ENCODE measurements at regions not wholly inside any gene's neighbourhood (a gene's known extent, or its start where the extent isn't known, plus 50 kb on each side); places are given as distances from the start of the nearest gene placed in this dataset.

GRCh38 chr3:176795891-176796290 is 401.4 kb downstream of the TBL1XR1 start:
- Mint-ChIP-seq H3K9me3 (peaks cover 3% of the 10 kb centered on the region; the same call in 1 of the 2 replicates), H3K27ac (no peak overlapping the region), H3K4me3 (no peak overlapping the region), H3K4me1 (peaks cover 46% of the 10 kb centered on the region), H3K27me3 (ENCODE audit: low read depth) (no peaks in the 10 kb centered on the region), H3K36me3 (no peaks in the 10 kb centered on the region; the same call in 1 of the 2 replicates)
- ChIA-PET CTCF (interaction anchor here (1.2 kb wide), 1 partner anchor 19 kb away, joined by 4 read pairs; no protein-coding TSS in a partner anchor), POLR2A (no interaction called here)
- peak; percentile 56 for ATAC-seq
- no peak for DNase-seq (ENCODE audit: low spot score)
- no peak for TF ChIP-seq CTCF (IDR thresholded peaks at IDR 0.05)
- TF ChIP-seq ZNF512 (CRISPR knock-in tag; IDR thresholded peaks at IDR 0.05; ENCODE audit: borderline replicate concordance): no peak
- no peak for TF ChIP-seq NR1H2 (CRISPR knock-in tag; IDR thresholded peaks at IDR 0.05)
- no peak for TF ChIP-seq ZNF671 (CRISPR knock-in tag; IDR thresholded peaks at IDR 0.05)
- no peak for TF ChIP-seq CREM (CRISPR knock-in tag; IDR thresholded peaks at IDR 0.05)
- TF ChIP-seq HMGXB4 (CRISPR knock-in tag; IDR thresholded peaks at IDR 0.05): no peak
- no peak for TF ChIP-seq SOX15 (CRISPR knock-in tag; IDR thresholded peaks at IDR 0.05)
- no peak for TF ChIP-seq NFE2L1 (CRISPR knock-in tag; IDR thresholded peaks at IDR 0.05)
- TF ChIP-seq ZNF425 (CRISPR knock-in tag; conservative IDR thresholded peaks at IDR 0.05): no peak
- no peak for TF ChIP-seq ZNF263 (CRISPR knock-in tag; IDR thresholded peaks at IDR 0.05; ENCODE audit: low read depth)
- TF ChIP-seq ZNF281 (CRISPR knock-in tag; IDR thresholded peaks at IDR 0.05): no peak
- no peak for TF ChIP-seq ATF3 (CRISPR knock-in tag; conservative IDR thresholded peaks at IDR 0.05)
- no peak for TF ChIP-seq MAX (CRISPR knock-in tag; IDR thresholded peaks at IDR 0.05)

GRCh38 chr3:176794406-176794805 is 402.9 kb downstream of the TBL1XR1 start:
- no peak overlapping the region for H3K4me3 Mint-ChIP-seq
- POLR2A ChIA-PET: no interaction called here

More at GRCh38 chr3:176794406-176794805, 402.9 kb downstream of the TBL1XR1 start:
- DNase-seq (ENCODE audit: low spot score): no peak
- CTCF ChIA-PET: interaction anchor here (0.9 kb wide), 1 partner anchor 79 kb away, joined by 3 read pairs; no protein-coding TSS in a partner anchor
- ATAC-seq: peak; percentile 45
- TF ChIP-seq ZNF317 (CRISPR knock-in tag; IDR thresholded peaks at IDR 0.05; ENCODE audit: borderline replicate concordance, low read depth): no peak
- no peak for TF ChIP-seq ZNF263 (CRISPR knock-in tag; IDR thresholded peaks at IDR 0.05; ENCODE audit: low read depth)
- no peak for TF ChIP-seq FOXJ3 (CRISPR knock-in tag; IDR thresholded peaks at IDR 0.05; ENCODE audit: borderline replicate concordance)
- no peak for TF ChIP-seq ESRRA (CRISPR knock-in tag; IDR thresholded peaks at IDR 0.05; ENCODE audit: borderline replicate concordance)
- no peak for TF ChIP-seq ATF1 (CRISPR knock-in tag; IDR thresholded peaks at IDR 0.05)
- Mint-ChIP-seq H3K9me3 (0 out of 2 replicates have a peak, but pooled peaks cover 3% of the 10 kb centered on the region), H3K27ac (peak overlapping the region; percentile 70), H3K27me3 (ENCODE audit: low read depth) (no peaks in the 10 kb centered on the region), H3K4me1 (peaks cover 37% of the 10 kb centered on the region), H3K36me3 (no peaks in the 10 kb centered on the region)

Measured in WTC11 (cell line).